Nephron (organoid): ENCODE measurements at regions not wholly inside any gene's neighbourhood (a gene's known extent, or its start where the extent isn't known, plus 50 kb on each side); places are given as distances from the start of the nearest gene placed in this dataset.
"Not testable (repeated sequence)": the region's sequence is repeated elsewhere in the genome, so short reads cannot be mapped to it uniquely, and the experiment has no call there.

Experiments used
- H3K27ac Mint-ChIP-seq, 3 experiments: 2 replicates each; pipeline ENCODE4 v1.8.0; 2020; ENCODE audit warnings: mixed read lengths in 3 of 3, mild to moderate bottlenecking in 2 of 3, moderate library complexity in 1 of 3
- H3K27me3 Mint-ChIP-seq: 2 replicates; pipeline ENCODE4 v1.8.0; 2021; ENCODE audit warnings: low read depth, mild to moderate bottlenecking, moderate library complexity, mixed read lengths
- H3K36me3 Mint-ChIP-seq: 2 replicates; pipeline ENCODE4 v1.8.0; 2020; ENCODE audit warnings: low read depth, mixed read lengths
- H3K4me1 Mint-ChIP-seq: 2 replicates; pipeline ENCODE4 v1.8.0; 2020; ENCODE audit warnings: mixed read lengths
- H3K4me3 Mint-ChIP-seq, 3 experiments: 2 replicates each; pipeline ENCODE4 v1.8.0; 2020; ENCODE audit warnings: mild to moderate bottlenecking in 3 of 3, mixed read lengths in 3 of 3, moderate library complexity in 2 of 3
- H3K9me3 Mint-ChIP-seq: 2 replicates; pipeline ENCODE4 v1.8.0; 2020; ENCODE audit warnings: mixed read lengths
- CTCF ChIP-seq, 3 experiments: fragments of 200-600 bp; sonication (generic); IDR thresholded peaks; one replicate each; pipeline ENCODE4 v1.5.0; 2021; ENCODE audit warnings: antibody characterized with exemption in 3 of 3; ENCODE audit not compliant: unreplicated experiment in 3 of 3

- TF ChIP-seq CTCF (IDR thresholded peaks at IDR 0.05; ENCODE audit: unreplicated experiment in 3 of 3) = no peak
- Mint-ChIP-seq H3K4me1 (no peaks in the 10 kb centered on the region), H3K9me3 (no peaks in the 10 kb centered on the region), H3K27ac (no peak overlapping the region), H3K36me3 (no peaks in the 10 kb centered on the region), H3K27me3 (no peaks in the 10 kb centered on the region), H3K4me3 (no peak overlapping the region)
Observed at GRCh38 chr2:61660511-61661388, 122.6 kb upstream of the XPO1 start.

GRCh38 chr2:61658841-61659780 lies 121.0 kb upstream of the XPO1 start:
- peak; percentile 33 to 55 (median 44) for TF ChIP-seq CTCF (IDR thresholded peaks at IDR 0.05; ENCODE audit: unreplicated experiment in 3 of 3)

GRCh38 chr2:61649946-61650345 lies 111.8 kb upstream of the XPO1 start:
- not testable (repeated sequence) for H3K27ac Mint-ChIP-seq, H3K27me3 Mint-ChIP-seq, H3K4me1 Mint-ChIP-seq, H3K36me3 Mint-ChIP-seq, H3K4me3 Mint-ChIP-seq
- H3K9me3 Mint-ChIP-seq = peaks cover 10% of the 10 kb centered on the region

More at GRCh38 chr2:61658841-61659780, 121.0 kb upstream of the XPO1 start:
- Mint-ChIP-seq H3K9me3 (no peaks in the 10 kb centered on the region), H3K27me3 (no peaks in the 10 kb centered on the region), H3K4me3 (no peak overlapping the region), H3K27ac (no peak overlapping the region), H3K4me1 (no peaks in the 10 kb centered on the region), H3K36me3 (no peaks in the 10 kb centered on the region)

- peaks cover 10% of the 10 kb centered on the region for H3K9me3 Mint-ChIP-seq
- TF ChIP-seq CTCF (IDR thresholded peaks at IDR 0.05; ENCODE audit: unreplicated experiment in 3 of 3) = no peak
- H3K4me1 Mint-ChIP-seq = no peaks in the 10 kb centered on the region
- no peaks in the 10 kb centered on the region for H3K27me3 Mint-ChIP-seq
- no peaks in the 10 kb centered on the region for H3K36me3 Mint-ChIP-seq
- no peak overlapping the region for H3K4me3 Mint-ChIP-seq
- no peak overlapping the region for H3K27ac Mint-ChIP-seq
Observed at GRCh38 chr2:61649021-61649420, 110.9 kb upstream of the XPO1 start.

- Mint-ChIP-seq H3K27me3 (no peaks in the 10 kb centered on the region), H3K27ac (no peak overlapping the region), H3K9me3 (peaks cover 10% of the 10 kb centered on the region), H3K4me1 (no peaks in the 10 kb centered on the region), H3K36me3 (no peaks in the 10 kb centered on the region), H3K4me3 (no peak overlapping the region)
- TF ChIP-seq CTCF (IDR thresholded peaks at IDR 0.05; ENCODE audit: unreplicated experiment in 3 of 3) = no peak
Observed at GRCh38 chr2:61647044-61647443, 108.9 kb upstream of the XPO1 start.

GRCh38 chr2:61645911-61646310 lies 107.8 kb upstream of the XPO1 start:
- no peaks in the 10 kb centered on the region for H3K27me3 Mint-ChIP-seq
- no peak overlapping the region for H3K27ac Mint-ChIP-seq
- no peak for TF ChIP-seq CTCF (IDR thresholded peaks at IDR 0.05; ENCODE audit: unreplicated experiment in 3 of 3)
- no peaks in the 10 kb centered on the region for H3K36me3 Mint-ChIP-seq
- H3K4me1 Mint-ChIP-seq = no peaks in the 10 kb centered on the region
- H3K9me3 Mint-ChIP-seq = peaks cover 10% of the 10 kb centered on the region
- H3K4me3 Mint-ChIP-seq = no peak overlapping the region

- not testable (repeated sequence) for H3K4me3 Mint-ChIP-seq, H3K27me3 Mint-ChIP-seq, H3K27ac Mint-ChIP-seq, H3K4me1 Mint-ChIP-seq, H3K36me3 Mint-ChIP-seq, H3K9me3 Mint-ChIP-seq
Observed at GRCh38 chr2:61643153-61643552, 105.0 kb upstream of the XPO1 start.
